Peyer's patch (tissue), 4 donors: ENCODE measurements at regions not wholly inside any gene's neighbourhood (a gene's known extent, or its start where the extent isn't known, plus 50 kb on each side); places are given as distances from the start of the nearest gene placed in this dataset.

ENCODE experiments used
- POLR2A ChIP-seq, 2 donors: fragments of 450-650 bp; IDR thresholded peaks; one replicate each; pipeline ENCODE4 v1.5.1; 2017; ENCODE audit warnings: antibody characterized with exemption in 2 of 2, mild to moderate bottlenecking in 2 of 2, moderate library complexity in 2 of 2
- TF ChIP-seq, protein P1 (sequence below), 6 experiments: fragments of 450-650 bp in 4 of 6; fragments of 200-600 bp in 2 of 6; sonication (generic) in 1 of 6; IDR thresholded peaks; one replicate each; pipeline ENCODE4 v1.5.1; 2017 to 2019; ENCODE audit warnings: antibody characterized with exemption in 6 of 6, mild to moderate bottlenecking in 3 of 6, moderate library complexity in 1 of 6

DNA sequence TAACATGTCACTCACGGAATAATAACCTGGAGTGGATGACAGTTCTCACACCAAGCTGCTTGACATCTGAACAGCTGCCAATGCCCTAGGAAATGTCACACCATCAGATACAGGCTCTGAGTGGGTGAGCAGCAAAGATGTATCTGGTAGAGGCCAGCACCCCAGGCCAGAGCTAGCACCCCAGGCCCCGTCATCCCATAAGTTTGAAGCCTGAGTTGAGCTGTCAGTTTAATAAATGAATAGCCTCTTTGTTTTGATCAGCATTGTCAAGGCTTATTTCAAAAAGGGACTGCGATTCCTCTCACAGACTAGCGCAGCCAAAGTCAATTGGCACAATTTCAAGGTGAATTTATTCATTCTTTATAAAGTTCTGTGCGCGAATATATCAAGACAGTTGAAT is 1327.1 kb downstream of the MAT2B start:
- TF ChIP-seq POLR2A (IDR thresholded peaks at IDR 0.05) = no peak
- TF ChIP-seq, protein P1, sequence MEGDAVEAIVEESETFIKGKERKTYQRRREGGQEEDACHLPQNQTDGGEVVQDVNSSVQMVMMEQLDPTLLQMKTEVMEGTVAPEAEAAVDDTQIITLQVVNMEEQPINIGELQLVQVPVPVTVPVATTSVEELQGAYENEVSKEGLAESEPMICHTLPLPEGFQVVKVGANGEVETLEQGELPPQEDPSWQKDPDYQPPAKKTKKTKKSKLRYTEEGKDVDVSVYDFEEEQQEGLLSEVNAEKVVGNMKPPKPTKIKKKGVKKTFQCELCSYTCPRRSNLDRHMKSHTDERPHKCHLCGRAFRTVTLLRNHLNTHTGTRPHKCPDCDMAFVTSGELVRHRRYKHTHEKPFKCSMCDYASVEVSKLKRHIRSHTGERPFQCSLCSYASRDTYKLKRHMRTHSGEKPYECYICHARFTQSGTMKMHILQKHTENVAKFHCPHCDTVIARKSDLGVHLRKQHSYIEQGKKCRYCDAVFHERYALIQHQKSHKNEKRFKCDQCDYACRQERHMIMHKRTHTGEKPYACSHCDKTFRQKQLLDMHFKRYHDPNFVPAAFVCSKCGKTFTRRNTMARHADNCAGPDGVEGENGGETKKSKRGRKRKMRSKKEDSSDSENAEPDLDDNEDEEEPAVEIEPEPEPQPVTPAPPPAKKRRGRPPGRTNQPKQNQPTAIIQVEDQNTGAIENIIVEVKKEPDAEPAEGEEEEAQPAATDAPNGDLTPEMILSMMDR (IDR thresholded peaks at IDR 0.05) = no peak
